ENCODE measurements at regions not wholly inside any gene's neighbourhood (a gene's known extent, or its start where the extent isn't known, plus 50 kb on each side); places are given as distances from the start of the nearest gene placed in this dataset.

GRCh38 chr6:113031591-113032238 lies 684.6 kb downstream of the RFPL4B start:
- DNase-seq (ENCODE audit: low spot score): no peak
- TF ChIP-seq, protein P1, sequence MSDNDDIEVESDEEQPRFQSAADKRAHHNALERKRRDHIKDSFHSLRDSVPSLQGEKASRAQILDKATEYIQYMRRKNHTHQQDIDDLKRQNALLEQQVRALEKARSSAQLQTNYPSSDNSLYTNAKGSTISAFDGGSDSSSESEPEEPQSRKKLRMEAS (IDR thresholded peaks at IDR 0.05): no peak
- TF ChIP-seq ZBTB33 (IDR thresholded peaks at IDR 0.05) (no peak), FOXA2 (IDR thresholded peaks at IDR 0.05) (no peak), SP1 (IDR thresholded peaks at IDR 0.05) (no peak), TAF1 (conservative IDR thresholded peaks at IDR 0.05) (no peak), JUND (IDR thresholded peaks at IDR 0.05) (no peak), CTCF (IDR thresholded peaks at IDR 0.05; ENCODE audit: low read depth, low read length, missing input control) (no peak), NR2F2 (IDR thresholded peaks at IDR 0.05) (no peak), HNF4A (conservative IDR thresholded peaks at IDR 0.05) (no peak), RAD21 (IDR thresholded peaks at IDR 0.05) (no peak), HNF4G (IDR thresholded peaks at IDR 0.05) (no peak), EGR1 (IDR thresholded peaks at IDR 0.05; ENCODE audit: low read depth in 2 of 2) (no peak), ATF3 (IDR thresholded peaks at IDR 0.05) (no peak), GABPA (IDR thresholded peaks at IDR 0.05 in 1 of 2, conservative IDR thresholded peaks at IDR 0.05 in 1 of 2) (no peak), REST (IDR thresholded peaks at IDR 0.05) (no peak), FOXA1 (IDR thresholded peaks at IDR 0.05) (no peak), RXRA (IDR thresholded peaks at IDR 0.05) (no peak), YY1 (IDR thresholded peaks at IDR 0.05) (no peak)
- Histone ChIP-seq H3K27ac (ENCODE audit: low read depth in 1 of 2, low read length in 2 of 2) (no peak overlapping the region), H3K4me3 (ENCODE audit: low read depth in 1 of 3, low read length in 3 of 3) (no peak overlapping the region), H3K36me3 (ENCODE audit: control insufficient read depth in 4 of 4, insufficient read depth in 3 of 4, low read depth in 1 of 4, low read length in 3 of 4) (no peaks in the 10 kb centered on the region), H3K4me1 (ENCODE audit: control insufficient read depth in 4 of 4, insufficient read depth in 4 of 4, low read length in 3 of 4) (no peaks in the 10 kb centered on the region), H3K9me3 (ENCODE audit: control insufficient read depth in 4 of 4, low read length in 3 of 4) (no peaks in the 10 kb centered on the region), H3K27me3 (ENCODE audit: control insufficient read depth in 4 of 4, insufficient read depth in 4 of 4, low read length in 3 of 4) (no peaks in the 10 kb centered on the region), H3K9ac (ENCODE audit: low read depth in 1 of 2, low read length in 2 of 2) (no peak overlapping the region)
- 37% methylated on average over 3 of the region's 3 CpGs for WGBS
